Stimulated activated CD4-positive, alpha-beta T cell treated with anti-CD3 and anti-CD28 coated beads, Interleukin-1b, Interleukin-23, amount 100 ng/mL, for 48 hours (primary cell): ENCODE measurements at regions not wholly inside any gene's neighbourhood (a gene's known extent, or its start where the extent isn't known, plus 50 kb on each side); places are given as distances from the start of the nearest gene placed in this dataset.

Experiments
- DNase-seq: peaks from one replicate; pipeline ENCODE4 v3.0.0-alpha.2; 2020

- no peak for DNase-seq
Observed at GRCh38 chr15:88403351-88403791, 63.8 kb downstream of the MRPL46 start.

- DNase-seq: peak; percentile 34
Observed at GRCh38 chr15:88401996-88402656, 65.1 kb downstream of the MRPL46 start.

- DNase-seq: no peak
Observed at GRCh38 chr15:88401251-88401995, 65.8 kb downstream of the MRPL46 start.

- no peak for DNase-seq
Observed at GRCh38 chr15:88400591-88401250, 66.5 kb downstream of the MRPL46 start.

GRCh38 chr15:88400084-88400483 lies 67.1 kb downstream of the MRPL46 start:
- no peak for DNase-seq

GRCh38 chr15:88399021-88399685 lies 68.0 kb downstream of the MRPL46 start:
- no peak for DNase-seq

- DNase-seq: no peak
Observed at GRCh38 chr15:88398011-88398410, 69.2 kb downstream of the MRPL46 start.

GRCh38 chr15:88397506-88397905 lies 69.7 kb downstream of the MRPL46 start:
- DNase-seq: no peak

- no peak for DNase-seq
Observed at GRCh38 chr15:88395872-88396781, 71.1 kb downstream of the MRPL46 start.

GRCh38 chr15:88395241-88395640 lies 71.9 kb downstream of the MRPL46 start:
- DNase-seq: no peak

GRCh38 chr15:88394553-88395145 lies 72.5 kb downstream of the MRPL46 start:
- no peak for DNase-seq

GRCh38 chr15:88393719-88394519 lies 73.3 kb downstream of the MRPL46 start:
- DNase-seq: no peak

GRCh38 chr15:88391700-88392099 lies 75.5 kb downstream of the MRPL46 start:
- no peak for DNase-seq

- no peak for DNase-seq
Observed at GRCh38 chr15:88391006-88391405, 76.2 kb downstream of the MRPL46 start.

GRCh38 chr15:88390164-88390901 lies 76.9 kb downstream of the MRPL46 start:
- DNase-seq: no peak

GRCh38 chr15:88389120-88389519 lies 78.1 kb downstream of the MRPL46 start:
- DNase-seq: no peak

- no peak for DNase-seq
Observed at GRCh38 chr15:88388686-88389085, 78.5 kb downstream of the MRPL46 start.

- peak; percentile 71 for DNase-seq
Observed at GRCh38 chr15:88385078-88385700, 82.0 kb downstream of the MRPL46 start.

- no peak for DNase-seq
Observed at GRCh38 chr15:88383354-88383753, 83.8 kb downstream of the MRPL46 start.

- no peak for DNase-seq
Observed at GRCh38 chr15:88382482-88382983, 84.7 kb downstream of the MRPL46 start.
